Right lobe of liver (tissue), 6 donors: ENCODE measurements at regions not wholly inside any gene's neighbourhood (a gene's known extent, or its start where the extent isn't known, plus 50 kb on each side); places are given as distances from the start of the nearest gene placed in this dataset.

Experiments
- ATAC-seq, 4 donors: fragments of 200-7000 bp; cut with Tn5 transposase; one replicate each; pipeline ENCODE4 v1.9.1; 2020; ENCODE audit warnings: mild to moderate bottlenecking in 4 of 4, moderate library complexity in 4 of 4
- DNase-seq, 3 donors: peaks; one replicate each; pipeline ENCODE4 v3.0.0-alpha.2; 2020
- H3K27ac ChIP-seq, 3 donors: fragments of 200-600 bp; one replicate each; pipeline ENCODE4 v1.8.0; 2022
- H3K27me3 ChIP-seq, 2 donors: fragments of 200-600 bp; one replicate each; pipeline ENCODE4 v1.8.0; 2022
- H3K36me3 ChIP-seq, 4 donors: fragments of 200-600 bp; sonication (generic) in 1 of 4; one replicate each; pipeline versions ENCODE4 v1.5.1 to v1.8.0; 2017 to 2022; ENCODE audit warnings: control low read depth in 1 of 4
- H3K4me1 ChIP-seq, 4 donors: fragments of 200-600 bp; sonication (generic) in 1 of 4; one replicate each; pipeline versions ENCODE4 v1.5.1 to v1.8.0; 2017 to 2022; ENCODE audit warnings: control low read depth in 1 of 4
- H3K4me3 ChIP-seq, 3 donors: fragments of 200-600 bp; one replicate each; pipeline ENCODE4 v1.8.0; 2022
- H3K9me3 ChIP-seq, 4 donors: fragments of 200-600 bp; sonication (generic) in 1 of 4; one replicate each; pipeline versions ENCODE4 v1.5.1 to v1.8.0; 2017 to 2022; ENCODE audit warnings: control low read depth in 1 of 4
- CTCF ChIP-seq, 4 donors: fragments of 200-600 bp in 3 of 4; fragments of 450-650 bp in 1 of 4; IDR thresholded peaks; one replicate each; pipeline versions ENCODE4 v1.5.1 to v1.8.0; 2016 to 2022; ENCODE audit warnings: antibody characterized with exemption in 4 of 4, mild to moderate bottlenecking in 2 of 4
- POLR2A ChIP-seq: fragments of 450-650 bp; IDR thresholded peaks from one replicate; pipeline ENCODE4 v1.6.1; 2017; ENCODE audit warnings: antibody characterized with exemption, mild to moderate bottlenecking
- WGBS: methylation state at CpG from one replicate; pipeline ENCODE4 v1.1.6; 2018; ENCODE audit warnings: low coverage, low lambda C conversion rate; ENCODE audit not compliant: insufficient coverage; ENCODE audit errors: missing lambda C conversion rate; 5-methylcytosine and 5-hydroxymethylcytosine counted together
- intact Hi-C, 2 donors: fragments of 100-400 bp; cut with DNase I; formaldehyde crosslinking; loops; one replicate each; pipeline versions ENCODE4 v1.11.2 to v1.14.1; 2022
- donor health status: DM: no; HTN: yes; CAD: no.
- donor health status: DM: no; HTN: no; CAD: no.
- donor health status: DM: no; HTN: no; CAD: no.
- donor health status: DM: no; HTN: yes; CAD: no.
- donor health status: DM: no; HTN: yes; CAD: no.

GRCh38 chr13:39210961-39211534 is 172.8 kb downstream of the NHLRC3 start:
- ATAC-seq (no peak), DNase-seq (no peak)
- Histone ChIP-seq H3K27ac (no peak overlapping the region), H3K9me3 (no peaks in the 10 kb centered on the region), H3K4me1 (no peaks in the 10 kb centered on the region), H3K36me3 (no peaks in the 10 kb centered on the region), H3K4me3 (no peak overlapping the region), H3K27me3 (no peaks in the 10 kb centered on the region)
- TF ChIP-seq POLR2A (no peak), CTCF (IDR thresholded peaks at IDR 0.05) (no peak)
- intact Hi-C loops = no loop called here
- WGBS = 64% methylated on average over 1 of the region's 1 CpG

GRCh38 chr13:39215971-39216370 is 177.7 kb downstream of the NHLRC3 start:
- Histone ChIP-seq H3K27ac (no peak overlapping the region), H3K27me3 (no peaks in the 10 kb centered on the region), H3K4me1 (no peaks in the 10 kb centered on the region), H3K36me3 (no peaks in the 10 kb centered on the region), H3K9me3 (no peaks in the 10 kb centered on the region), H3K4me3 (no peak overlapping the region)
- DNase-seq = no peak
- intact Hi-C loops = no loop called here
- ATAC-seq = no peak
- 78% methylated on average over 8 of the region's 8 CpGs for WGBS
- TF ChIP-seq CTCF (IDR thresholded peaks at IDR 0.05) (no peak), POLR2A (no peak)

GRCh38 chr13:39217471-39217870 is 179.2 kb downstream of the NHLRC3 start:
- Histone ChIP-seq H3K27ac (no peak overlapping the region), H3K4me1 (no peaks in the 10 kb centered on the region), H3K36me3 (no peaks in the 10 kb centered on the region), H3K4me3 (no peak overlapping the region), H3K9me3 (no peaks in the 10 kb centered on the region), H3K27me3 (no peaks in the 10 kb centered on the region)
- intact Hi-C loops = no loop called here
- 90% methylated on average over 3 of the region's 3 CpGs for WGBS
- DNase-seq (no peak), ATAC-seq (no peak)
- TF ChIP-seq CTCF (IDR thresholded peaks at IDR 0.05) (no peak), POLR2A (no peak)

GRCh38 chr13:39224671-39225240 is 186.5 kb downstream of the NHLRC3 start:
- WGBS = 52% methylated on average over 5 of the region's 5 CpGs
- ATAC-seq = no peak
- intact Hi-C loops = no loop called here

More at GRCh38 chr13:39224671-39225240, 186.5 kb downstream of the NHLRC3 start:
- Histone ChIP-seq H3K27me3 (no peaks in the 10 kb centered on the region), H3K36me3 (no peaks in the 10 kb centered on the region), H3K4me1 (no peaks in the 10 kb centered on the region), H3K27ac (no peak overlapping the region), H3K4me3 (no peak overlapping the region), H3K9me3 (no peaks in the 10 kb centered on the region)
- TF ChIP-seq POLR2A (no peak), CTCF (IDR thresholded peaks at IDR 0.05) (no peak)
- DNase-seq = no peak
